Smooth muscle cell (in vitro differentiated cells): ENCODE measurements at regions not wholly inside any gene's neighbourhood (a gene's known extent, or its start where the extent isn't known, plus 50 kb on each side); places are given as distances from the start of the nearest gene placed in this dataset.
"Not testable (repeated sequence)": the region's sequence is repeated elsewhere in the genome, so short reads cannot be mapped to it uniquely, and the experiment has no call there.

Source experiments
- DNase-seq: peaks from one replicate; lab custom pipeline; 2025; ENCODE audit not compliant: unreplicated experiment; lab: John Stamatoyannopoulos, UW
- H2AFZ ChIP-seq: fragments of 200-600 bp; sonication (generic); 2 replicates; pipeline ENCODE4 v1.6.0; 2016; ENCODE audit warnings: antibody characterized with exemption, low read depth, mild to moderate bottlenecking
- H3F3A ChIP-seq: fragments of 200-600 bp; sonication (generic); 2 replicates; pipeline ENCODE4 v1.6.0; 2017; ENCODE audit warnings: antibody characterized with exemption, low read depth
- H3K27ac ChIP-seq: fragments of 200-600 bp; sonication (generic); 2 replicates; pipeline ENCODE4 v1.5.1; 2016; ENCODE audit warnings: low read depth, mild to moderate bottlenecking
- H3K27me3 ChIP-seq: fragments of 200-600 bp; sonication (generic); 2 replicates; pipeline ENCODE4 v1.6.1; 2016; ENCODE audit warnings: low read depth, mild to moderate bottlenecking
- H3K36me3 ChIP-seq: fragments of 200-600 bp; sonication (generic); 2 replicates; pipeline ENCODE4 v1.5.1; 2016; ENCODE audit warnings: low read depth
- H3K4me1 ChIP-seq: fragments of 200-600 bp; sonication (generic); 2 replicates; pipeline ENCODE4 v1.5.1; 2016; ENCODE audit warnings: low read depth
- H3K4me2 ChIP-seq: fragments of 200-600 bp; sonication (generic); 2 replicates; pipeline ENCODE4 v1.6.0; 2016; ENCODE audit warnings: mild to moderate bottlenecking
- H3K4me3 ChIP-seq: fragments of 200-600 bp; sonication (generic); 2 replicates; pipeline ENCODE4 v1.5.1; 2016; ENCODE audit warnings: mild to moderate bottlenecking
- H3K79me2 ChIP-seq: fragments of 200-600 bp; sonication (generic); 2 replicates; pipeline ENCODE4 v1.6.0; 2016; ENCODE audit warnings: low read depth, mild to moderate bottlenecking
- H3K9ac ChIP-seq: fragments of 200-600 bp; sonication (generic); 2 replicates; pipeline ENCODE4 v1.6.0; 2016; ENCODE audit warnings: low read depth
- H3K9me3 ChIP-seq: fragments of 200-600 bp; sonication (generic); replicated peaks from 2 replicates; pipeline ENCODE4 v1.5.1; 2016; ENCODE audit warnings: low read depth
- H4K20me1 ChIP-seq: fragments of 200-600 bp; sonication (generic); 2 replicates; pipeline ENCODE4 v1.6.0; 2016; ENCODE audit warnings: low read depth
- WGBS: methylation state at CpG from one replicate; pipeline ENCODE4 v1.1.7; 2016; ENCODE audit warnings: low lambda C conversion rate; 5-methylcytosine and 5-hydroxymethylcytosine counted together
- TF ChIP-seq, protein P1 (sequence below): fragments of 200-600 bp; sonication (generic); IDR thresholded peaks from 2 replicates; pipeline ENCODE4 v1.5.1; 2017; ENCODE audit warnings: borderline replicate concordance, mild to moderate bottlenecking, antibody characterized with exemption; ENCODE audit not compliant: insufficient read depth, poor library complexity, severe bottlenecking

DNA sequence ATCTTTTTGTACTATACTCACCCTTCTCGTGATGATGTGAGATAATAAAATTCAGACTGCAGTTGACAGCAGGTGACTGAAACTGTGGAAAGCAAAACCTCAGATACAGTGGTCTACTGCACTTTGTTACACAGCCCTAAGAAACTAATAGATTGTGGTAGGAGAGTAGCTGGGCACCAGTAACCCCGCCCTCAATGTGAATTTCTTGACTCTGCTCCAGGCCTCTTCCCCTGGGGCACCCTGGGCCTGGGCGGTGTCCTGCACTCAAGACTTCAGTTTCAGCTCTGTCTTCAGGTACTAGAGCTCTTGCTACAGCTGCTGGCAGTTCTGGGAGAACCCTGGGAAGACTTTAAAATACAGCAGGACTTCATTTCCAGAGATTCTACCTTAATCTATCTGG lies 197.6 kb upstream of the AVPR1A start:
- Histone ChIP-seq H2AFZ (no peak overlapping the region), H3K9ac (no peak overlapping the region), H3K4me3 (no peak overlapping the region), H3F3A (no peaks in the 10 kb centered on the region), H3K27me3 (no peaks in the 10 kb centered on the region), H3K9me3 (no peaks in the 10 kb centered on the region), H3K36me3 (no peaks in the 10 kb centered on the region), H4K20me1 (no peaks in the 10 kb centered on the region), H3K79me2 (no peaks in the 10 kb centered on the region), H3K4me2 (no peak overlapping the region), H3K4me1 (no peaks in the 10 kb centered on the region), H3K27ac (no peak overlapping the region)
- no peak for DNase-seq
- WGBS, result 75% methylated on average over 3 of the region's 3 CpGs
- TF ChIP-seq, protein P1, sequence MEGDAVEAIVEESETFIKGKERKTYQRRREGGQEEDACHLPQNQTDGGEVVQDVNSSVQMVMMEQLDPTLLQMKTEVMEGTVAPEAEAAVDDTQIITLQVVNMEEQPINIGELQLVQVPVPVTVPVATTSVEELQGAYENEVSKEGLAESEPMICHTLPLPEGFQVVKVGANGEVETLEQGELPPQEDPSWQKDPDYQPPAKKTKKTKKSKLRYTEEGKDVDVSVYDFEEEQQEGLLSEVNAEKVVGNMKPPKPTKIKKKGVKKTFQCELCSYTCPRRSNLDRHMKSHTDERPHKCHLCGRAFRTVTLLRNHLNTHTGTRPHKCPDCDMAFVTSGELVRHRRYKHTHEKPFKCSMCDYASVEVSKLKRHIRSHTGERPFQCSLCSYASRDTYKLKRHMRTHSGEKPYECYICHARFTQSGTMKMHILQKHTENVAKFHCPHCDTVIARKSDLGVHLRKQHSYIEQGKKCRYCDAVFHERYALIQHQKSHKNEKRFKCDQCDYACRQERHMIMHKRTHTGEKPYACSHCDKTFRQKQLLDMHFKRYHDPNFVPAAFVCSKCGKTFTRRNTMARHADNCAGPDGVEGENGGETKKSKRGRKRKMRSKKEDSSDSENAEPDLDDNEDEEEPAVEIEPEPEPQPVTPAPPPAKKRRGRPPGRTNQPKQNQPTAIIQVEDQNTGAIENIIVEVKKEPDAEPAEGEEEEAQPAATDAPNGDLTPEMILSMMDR, result no peak

DNA sequence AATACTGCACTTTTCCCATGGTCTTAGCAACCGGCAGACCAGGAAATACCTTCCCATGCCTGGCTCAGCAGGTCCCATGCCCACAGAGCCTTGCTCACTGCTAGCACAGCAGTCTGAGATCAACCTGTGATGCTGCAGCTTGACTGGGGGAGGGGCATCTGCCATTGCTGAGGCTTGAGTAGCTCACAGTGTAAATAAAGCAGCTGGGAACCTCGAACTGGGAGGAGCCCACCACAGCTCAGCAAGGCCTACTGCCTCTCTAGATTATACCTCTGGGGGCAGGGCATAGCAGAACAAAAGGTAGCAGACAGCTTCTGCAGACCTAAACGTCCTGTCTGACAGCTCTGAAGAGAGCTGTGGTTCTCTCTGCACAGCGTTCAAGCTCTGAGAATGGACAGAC lies 186.2 kb upstream of the AVPR1A start:
- H3K79me2 ChIP-seq, H3K9ac ChIP-seq, H2AFZ ChIP-seq, H3K27me3 ChIP-seq, H3K9me3 ChIP-seq, H3K36me3 ChIP-seq, H3K4me2 ChIP-seq, H3F3A ChIP-seq, H3K4me3 ChIP-seq, DNase-seq, H3K4me1 ChIP-seq, H4K20me1 ChIP-seq, H3K27ac ChIP-seq: not testable (repeated sequence)
- 49% methylated on average over 4 of the region's 4 CpGs for WGBS

DNA sequence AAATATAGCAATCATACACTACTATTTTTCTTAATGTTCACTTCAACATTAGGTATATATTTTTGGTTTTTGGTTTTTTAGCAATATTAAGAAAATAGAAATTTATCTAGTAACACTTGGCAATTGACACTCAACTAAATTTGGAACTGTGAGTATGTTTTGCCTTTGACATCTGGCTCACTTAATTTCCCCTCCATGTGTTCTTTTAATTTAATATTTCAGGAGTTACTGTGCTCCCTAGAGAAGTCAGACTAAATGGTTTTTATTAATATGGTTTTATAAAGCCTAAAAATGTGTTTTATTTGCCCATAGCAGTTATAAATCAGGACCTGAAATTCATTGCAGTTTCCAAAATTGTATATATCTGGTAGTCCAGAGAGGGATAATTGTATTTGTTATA lies 175.3 kb upstream of the AVPR1A start:
- no peaks in the 10 kb centered on the region for H3K79me2 ChIP-seq
- no peaks in the 10 kb centered on the region for H3K36me3 ChIP-seq
- H3K27ac ChIP-seq, result no peak overlapping the region
- no peak overlapping the region for H3K9ac ChIP-seq
- H3K9me3 ChIP-seq, result no peaks in the 10 kb centered on the region
- H4K20me1 ChIP-seq, result no peaks in the 10 kb centered on the region
- H3K4me1 ChIP-seq, result peaks cover 3% of the 10 kb centered on the region
- no peak for DNase-seq
- no peaks in the 10 kb centered on the region for H3K27me3 ChIP-seq
- TF ChIP-seq, protein P1, result no peak
- H3F3A ChIP-seq, result no peaks in the 10 kb centered on the region
- no peak overlapping the region for H2AFZ ChIP-seq
- H3K4me2 ChIP-seq, result no peak overlapping the region
- H3K4me3 ChIP-seq, result no peak overlapping the region

DNA sequence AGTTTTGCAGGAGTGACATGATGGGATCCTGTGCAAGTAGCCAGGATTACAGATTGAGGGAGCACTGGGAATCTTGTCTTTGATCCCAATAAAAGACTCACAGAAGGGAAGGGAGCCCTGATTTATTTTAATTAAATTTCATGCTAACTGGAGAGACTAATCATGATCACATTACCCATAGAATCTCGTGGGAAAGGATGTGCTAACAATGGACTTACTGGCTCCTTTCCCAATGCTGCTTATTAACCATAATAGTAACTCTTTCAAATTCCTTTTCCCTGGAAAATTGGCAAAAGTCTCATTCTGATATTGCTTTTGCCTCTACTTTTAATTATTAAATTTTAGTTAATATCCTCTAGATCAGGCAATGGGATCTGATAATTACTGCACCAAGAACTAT lies 174.8 kb upstream of the AVPR1A start:
- H3K4me3 ChIP-seq, result no peak overlapping the region
- no peak overlapping the region for H3K9ac ChIP-seq
- H3K9me3 ChIP-seq, result no peaks in the 10 kb centered on the region
- H3K27me3 ChIP-seq, result no peaks in the 10 kb centered on the region
- H3K79me2 ChIP-seq, result no peaks in the 10 kb centered on the region
- no peak overlapping the region for H2AFZ ChIP-seq
- H3F3A ChIP-seq, result no peaks in the 10 kb centered on the region
- no peak overlapping the region for H3K4me2 ChIP-seq
- H3K4me1 ChIP-seq, result peaks cover 3% of the 10 kb centered on the region
- WGBS, result 73% methylated on average over 1 of the region's 1 CpG
- TF ChIP-seq, protein P1, result no peak
- no peak for DNase-seq
- no peaks in the 10 kb centered on the region for H4K20me1 ChIP-seq
- H3K27ac ChIP-seq, result no peak overlapping the region
- H3K36me3 ChIP-seq, result no peaks in the 10 kb centered on the region
